ENCODE measurements at regions not wholly inside any gene's neighbourhood (a gene's known extent, or its start where the extent isn't known, plus 50 kb on each side); places are given as distances from the start of the nearest gene placed in this dataset.

DNA sequence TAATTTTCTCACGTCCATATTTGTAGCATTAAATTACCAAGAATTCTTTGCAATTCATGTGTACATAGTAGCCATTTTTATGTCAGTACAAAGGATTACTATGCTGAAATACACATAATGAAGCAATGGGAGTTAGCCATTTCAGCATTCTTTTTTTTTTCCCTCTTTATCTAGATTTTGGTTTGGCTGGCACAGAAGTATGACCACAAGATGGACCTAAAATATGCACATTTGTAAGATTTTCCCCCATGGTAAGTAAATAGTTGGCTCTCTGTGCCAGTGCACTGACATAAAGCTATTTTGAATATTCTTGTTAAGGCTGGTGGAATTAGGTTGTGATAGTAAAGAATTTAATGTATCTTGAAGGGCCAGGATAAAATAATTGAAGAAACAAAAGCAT, 486.1 kb upstream of the BTBD3 start:
- no peak overlapping the region for H3K4me3 Mint-ChIP-seq
- intact Hi-C loops (cut with DNase I, micrococcal nuclease): no loop called here
- TF ChIP-seq, protein P1, sequence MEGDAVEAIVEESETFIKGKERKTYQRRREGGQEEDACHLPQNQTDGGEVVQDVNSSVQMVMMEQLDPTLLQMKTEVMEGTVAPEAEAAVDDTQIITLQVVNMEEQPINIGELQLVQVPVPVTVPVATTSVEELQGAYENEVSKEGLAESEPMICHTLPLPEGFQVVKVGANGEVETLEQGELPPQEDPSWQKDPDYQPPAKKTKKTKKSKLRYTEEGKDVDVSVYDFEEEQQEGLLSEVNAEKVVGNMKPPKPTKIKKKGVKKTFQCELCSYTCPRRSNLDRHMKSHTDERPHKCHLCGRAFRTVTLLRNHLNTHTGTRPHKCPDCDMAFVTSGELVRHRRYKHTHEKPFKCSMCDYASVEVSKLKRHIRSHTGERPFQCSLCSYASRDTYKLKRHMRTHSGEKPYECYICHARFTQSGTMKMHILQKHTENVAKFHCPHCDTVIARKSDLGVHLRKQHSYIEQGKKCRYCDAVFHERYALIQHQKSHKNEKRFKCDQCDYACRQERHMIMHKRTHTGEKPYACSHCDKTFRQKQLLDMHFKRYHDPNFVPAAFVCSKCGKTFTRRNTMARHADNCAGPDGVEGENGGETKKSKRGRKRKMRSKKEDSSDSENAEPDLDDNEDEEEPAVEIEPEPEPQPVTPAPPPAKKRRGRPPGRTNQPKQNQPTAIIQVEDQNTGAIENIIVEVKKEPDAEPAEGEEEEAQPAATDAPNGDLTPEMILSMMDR (IDR thresholded peaks at IDR 0.05): no peak
- no peak overlapping the region for H3K27ac Mint-ChIP-seq
- peaks cover 0 to 5% of the 10 kb centered on the region in 2 experiments for H3K9me3 ChIP-seq (ENCODE audit: control insufficient read depth in 1 of 2, insufficient read depth in 1 of 2, low read length in 2 of 2)
- no peaks in the 10 kb centered on the region for H3K36me3 Mint-ChIP-seq (ENCODE audit: low read depth)
- ATAC-seq (ENCODE audit: poor library complexity): no peak
- H3K4me1 Mint-ChIP-seq (ENCODE audit: low read depth): no peaks in the 10 kb centered on the region
- H3K27ac ChIP-seq (ENCODE audit: low read depth in 1 of 2, low read length in 2 of 2): no peak overlapping the region
- no peaks in the 10 kb centered on the region for H3K4me1 ChIP-seq (ENCODE audit: insufficient read depth, low read length)
- ChIA-PET POLR2A (no interaction called here), CTCF (no interaction called here)
- no peak for DNase-seq
- no peaks in the 10 kb centered on the region for H3K36me3 ChIP-seq (ENCODE audit: insufficient read depth, low read length)
- no peaks in the 10 kb centered on the region for H3K27me3 Mint-ChIP-seq
- H3K27me3 ChIP-seq (ENCODE audit: control insufficient read depth in 1 of 2, insufficient read depth in 2 of 2, low read length in 2 of 2): no peaks in the 10 kb centered on the region
- H3K9me3 Mint-ChIP-seq: peaks cover 20% of the 10 kb centered on the region
- H3K4me3 ChIP-seq (ENCODE audit: low read length): no peak overlapping the region

GRCh38 chr20:11432407-11432806, 485.3 kb upstream of the BTBD3 start:
- Mint-ChIP-seq H3K27ac (no peak overlapping the region), H3K36me3 (ENCODE audit: low read depth) (no peaks in the 10 kb centered on the region), H3K4me1 (ENCODE audit: low read depth) (no peaks in the 10 kb centered on the region), H3K27me3 (no peaks in the 10 kb centered on the region), H3K9me3 (peaks cover 27% of the 10 kb centered on the region), H3K4me3 (no peak overlapping the region)
- peaks cover 0 to 5% of the 10 kb centered on the region in 2 experiments for H3K9me3 ChIP-seq (ENCODE audit: control insufficient read depth in 1 of 2, insufficient read depth in 1 of 2, low read length in 2 of 2)
- intact Hi-C loops (cut with DNase I, micrococcal nuclease): no loop called here
- no peaks in the 10 kb centered on the region for H3K4me1 ChIP-seq (ENCODE audit: insufficient read depth, low read length)
- DNase-seq (no peak), ATAC-seq (ENCODE audit: poor library complexity) (no peak)
- no peaks in the 10 kb centered on the region for H3K27me3 ChIP-seq (ENCODE audit: control insufficient read depth in 1 of 2, insufficient read depth in 2 of 2, low read length in 2 of 2)
- H3K27ac ChIP-seq (ENCODE audit: low read depth in 1 of 2, low read length in 2 of 2): no peak overlapping the region
- TF ChIP-seq, protein P1 (IDR thresholded peaks at IDR 0.05): no peak
- no peaks in the 10 kb centered on the region for H3K36me3 ChIP-seq (ENCODE audit: insufficient read depth, low read length)
- ChIA-PET POLR2A (no interaction called here), CTCF (no interaction called here)
- H3K4me3 ChIP-seq (ENCODE audit: low read length): no peak overlapping the region

GRCh38 chr20:11436113-11436905, 481.4 kb upstream of the BTBD3 start:
- Mint-ChIP-seq H3K4me3 (no peak overlapping the region), H3K4me1 (ENCODE audit: low read depth) (no peaks in the 10 kb centered on the region), H3K9me3 (peaks cover 30% of the 10 kb centered on the region), H3K27me3 (no peaks in the 10 kb centered on the region), H3K27ac (no peak overlapping the region), H3K36me3 (ENCODE audit: low read depth) (no peaks in the 10 kb centered on the region)
- H3K4me3 ChIP-seq (ENCODE audit: low read length): no peak overlapping the region
- TF ChIP-seq, protein P1 (IDR thresholded peaks at IDR 0.05): no peak
- intact Hi-C loops (cut with DNase I, micrococcal nuclease): no loop called here
- no peak overlapping the region for H3K27ac ChIP-seq (ENCODE audit: low read depth in 1 of 2, low read length in 2 of 2)
- ATAC-seq (ENCODE audit: poor library complexity) (no peak), DNase-seq (no peak)
- ChIA-PET CTCF (no interaction called here), POLR2A (no interaction called here)
- no peaks in the 10 kb centered on the region for H3K4me1 ChIP-seq (ENCODE audit: insufficient read depth, low read length)
- no peaks in the 10 kb centered on the region for H3K36me3 ChIP-seq (ENCODE audit: insufficient read depth, low read length)
- H3K9me3 ChIP-seq (ENCODE audit: control insufficient read depth in 1 of 2, insufficient read depth in 1 of 2, low read length in 2 of 2): peaks cover 0 to 5% of the 10 kb centered on the region in 2 experiments
- H3K27me3 ChIP-seq (ENCODE audit: control insufficient read depth in 1 of 2, insufficient read depth in 2 of 2, low read length in 2 of 2): no peaks in the 10 kb centered on the region

All from CD4-positive, alpha-beta T cell (primary cell).